Limb (tissue), 2 donors: ENCODE measurements at regions not wholly inside any gene's neighbourhood (a gene's known extent, or its start where the extent isn't known, plus 50 kb on each side); places are given as distances from the start of the nearest gene placed in this dataset.

Experiments used
- DNase-seq, 2 donors: peaks; one replicate each; pipeline ENCODE4 v3.0.0-alpha.2; 2016; ENCODE audit errors: extremely low spot score in 2 of 2

DNA sequence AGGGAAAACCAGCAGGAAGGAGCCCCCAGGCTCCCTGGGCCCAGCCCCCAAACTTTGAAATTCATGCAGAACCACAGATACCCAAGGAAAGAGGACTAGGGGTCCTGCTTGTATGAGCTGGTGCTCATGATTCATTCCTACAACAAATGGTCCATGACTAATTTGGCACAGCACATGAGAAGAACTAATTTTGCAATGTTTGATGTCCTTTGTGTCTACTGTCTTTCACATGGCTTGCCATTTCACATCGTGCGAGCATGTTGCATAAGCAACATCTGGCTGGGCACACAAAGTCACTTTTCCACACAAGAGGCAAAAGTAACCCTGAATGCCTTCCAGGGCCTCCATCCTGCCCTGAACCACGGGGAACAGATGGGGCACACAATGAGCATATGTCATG, 149.6 kb upstream of the APCDD1 start:
- no peak for DNase-seq

DNA sequence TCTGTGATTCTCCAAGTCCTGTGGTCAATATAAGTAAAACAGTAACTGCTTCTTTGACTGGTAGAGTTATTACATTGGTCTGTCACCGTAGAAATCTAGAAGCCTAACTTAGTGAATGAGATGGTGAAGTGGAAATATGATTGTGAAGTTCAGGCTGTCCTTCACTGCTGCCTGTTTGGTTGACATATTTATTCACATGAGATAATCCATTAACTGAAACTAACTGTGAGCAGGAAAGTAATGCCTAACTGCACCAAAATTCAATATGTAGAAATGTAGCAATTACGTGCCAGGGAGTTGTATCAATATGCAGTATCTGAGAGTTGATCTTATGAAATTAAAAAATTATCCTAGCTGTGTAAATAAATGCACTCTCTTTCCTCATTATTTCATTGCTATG, 147.7 kb upstream of the APCDD1 start:
- DNase-seq: no peak

GRCh38 chr18:10308154-10308553, 146.3 kb upstream of the APCDD1 start:
- DNase-seq: no peak

- no peak for DNase-seq
Observed at GRCh38 chr18:10310626-10311025, 143.8 kb upstream of the APCDD1 start.

DNA sequence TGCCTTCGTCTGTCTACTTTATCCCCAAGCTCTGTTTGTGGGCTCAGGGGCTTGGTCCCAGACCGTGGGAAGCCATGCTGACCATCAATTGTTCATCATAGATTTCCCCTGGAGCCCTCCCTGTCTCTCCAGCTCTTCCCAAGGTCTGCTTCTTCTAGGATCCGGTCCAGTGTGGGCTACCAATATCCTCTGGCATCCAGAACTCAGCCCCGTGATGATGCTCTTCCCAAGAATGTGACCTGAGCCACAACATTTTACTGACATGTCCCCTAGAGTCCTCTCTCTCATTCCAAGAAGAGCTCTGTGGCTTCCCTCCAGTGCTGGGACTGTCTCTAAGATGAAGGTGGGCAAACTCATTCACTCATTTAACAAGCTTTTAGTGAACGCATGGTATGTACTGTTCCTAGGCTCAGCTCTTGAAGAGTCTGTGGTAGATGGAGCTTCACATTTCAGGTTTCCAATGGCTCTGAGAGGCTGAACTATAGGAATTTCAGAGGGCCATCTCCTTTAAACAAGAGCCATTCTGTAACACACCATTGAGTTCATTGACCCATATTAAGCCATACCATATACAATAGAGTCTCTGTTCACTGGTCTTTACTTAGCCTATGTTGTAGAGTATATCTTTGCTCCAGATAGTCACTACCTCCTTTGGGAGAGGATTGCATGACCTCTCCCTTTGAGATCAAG, 142.0 kb upstream of the APCDD1 start:
- DNase-seq: no peak

DNA sequence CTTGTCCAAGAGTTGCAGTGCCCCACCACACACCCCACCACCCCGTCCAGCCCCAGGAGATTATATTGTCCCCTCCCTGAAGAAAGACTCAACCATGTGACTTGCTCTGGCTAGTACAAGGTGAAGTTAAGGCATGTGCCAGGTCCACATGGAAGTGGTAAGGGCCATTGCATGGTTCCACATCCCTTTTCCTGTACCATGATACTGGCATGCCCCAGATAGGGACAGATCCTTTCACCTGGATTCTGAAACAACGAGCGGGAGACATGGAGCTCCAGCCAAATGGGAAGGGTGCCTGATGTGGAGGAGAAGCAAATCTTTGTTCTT, 141.5 kb upstream of the APCDD1 start:
- no peak for DNase-seq

- no peak for DNase-seq
Observed at GRCh38 chr18:10314066-10314465, 140.4 kb upstream of the APCDD1 start.

- no peak for DNase-seq
Observed at GRCh38 chr18:10315522-10315921, 138.9 kb upstream of the APCDD1 start.

- no peak for DNase-seq
Observed at GRCh38 chr18:10316778-10317177, 137.7 kb upstream of the APCDD1 start.

DNA sequence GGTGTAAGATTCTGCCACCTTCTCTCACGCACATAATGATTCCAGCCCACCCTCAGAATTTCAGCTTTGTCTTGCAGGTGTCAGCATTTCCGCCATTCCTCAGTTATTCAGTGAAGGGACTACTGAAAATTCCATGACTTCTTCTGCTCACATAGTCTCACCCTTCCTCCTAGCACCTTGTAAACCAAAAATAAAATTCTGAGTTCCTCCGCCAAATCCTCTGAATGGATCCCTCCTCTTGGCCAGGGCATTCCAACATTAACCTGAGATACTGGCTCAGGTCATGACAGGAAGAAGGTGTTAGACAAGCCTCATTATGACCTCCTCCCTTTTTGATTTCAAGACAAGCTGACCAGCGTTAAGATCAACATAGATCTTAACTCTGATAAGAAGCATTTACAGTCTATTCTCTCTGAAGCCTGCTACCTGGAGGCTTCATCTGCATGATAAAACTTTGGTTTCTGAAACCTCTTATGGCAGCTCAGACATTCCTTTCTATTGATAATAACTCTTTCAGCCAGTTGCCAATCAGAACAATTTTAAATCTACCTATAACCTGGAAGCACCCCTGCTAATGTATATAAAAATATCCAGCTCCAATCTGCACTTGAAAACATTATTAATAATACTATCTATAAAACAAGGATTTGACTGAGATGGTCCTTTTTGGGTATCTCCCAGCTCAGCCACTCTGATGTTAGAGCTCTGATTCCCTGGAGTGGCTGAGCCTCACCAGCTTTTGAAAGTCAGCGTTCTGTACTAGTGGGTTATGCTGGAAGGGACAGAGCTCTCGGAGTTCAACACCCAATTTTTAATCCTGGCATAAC, 136.4 kb upstream of the APCDD1 start:
- DNase-seq: no peak

DNA sequence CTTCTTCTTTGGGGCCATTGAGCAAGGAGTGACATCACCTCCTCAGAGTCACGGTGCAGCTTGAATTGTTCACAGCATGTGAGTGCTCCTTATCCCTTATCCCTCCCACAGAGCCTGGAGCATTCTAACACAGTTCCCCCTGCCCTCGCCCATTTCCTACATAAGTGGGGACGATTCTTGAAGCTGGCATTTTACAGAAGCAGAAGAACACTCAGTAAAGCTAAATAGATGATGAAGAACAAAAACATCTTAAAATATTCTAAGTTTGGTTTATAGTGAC, 135.8 kb upstream of the APCDD1 start:
- no peak for DNase-seq

DNA sequence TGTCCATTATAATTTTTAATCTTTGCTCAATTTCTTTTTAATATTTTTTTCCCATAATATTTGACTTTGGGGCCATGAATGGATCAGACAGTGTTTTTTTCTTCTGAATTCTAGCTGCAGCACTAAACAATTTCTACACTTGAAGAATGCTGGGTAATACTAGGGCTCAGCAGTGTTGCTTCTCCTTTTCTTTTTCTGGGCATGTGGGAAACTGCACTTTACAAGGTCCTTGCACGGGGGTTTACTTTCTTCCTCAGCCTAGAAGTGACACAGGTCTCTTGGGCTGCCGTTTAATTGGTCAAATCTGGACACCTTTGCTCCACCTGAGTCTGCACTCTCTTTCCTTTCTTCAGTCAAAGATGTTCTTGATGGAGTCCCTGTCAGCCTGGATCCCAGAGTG, 135.4 kb upstream of the APCDD1 start:
- no peak for DNase-seq

DNA sequence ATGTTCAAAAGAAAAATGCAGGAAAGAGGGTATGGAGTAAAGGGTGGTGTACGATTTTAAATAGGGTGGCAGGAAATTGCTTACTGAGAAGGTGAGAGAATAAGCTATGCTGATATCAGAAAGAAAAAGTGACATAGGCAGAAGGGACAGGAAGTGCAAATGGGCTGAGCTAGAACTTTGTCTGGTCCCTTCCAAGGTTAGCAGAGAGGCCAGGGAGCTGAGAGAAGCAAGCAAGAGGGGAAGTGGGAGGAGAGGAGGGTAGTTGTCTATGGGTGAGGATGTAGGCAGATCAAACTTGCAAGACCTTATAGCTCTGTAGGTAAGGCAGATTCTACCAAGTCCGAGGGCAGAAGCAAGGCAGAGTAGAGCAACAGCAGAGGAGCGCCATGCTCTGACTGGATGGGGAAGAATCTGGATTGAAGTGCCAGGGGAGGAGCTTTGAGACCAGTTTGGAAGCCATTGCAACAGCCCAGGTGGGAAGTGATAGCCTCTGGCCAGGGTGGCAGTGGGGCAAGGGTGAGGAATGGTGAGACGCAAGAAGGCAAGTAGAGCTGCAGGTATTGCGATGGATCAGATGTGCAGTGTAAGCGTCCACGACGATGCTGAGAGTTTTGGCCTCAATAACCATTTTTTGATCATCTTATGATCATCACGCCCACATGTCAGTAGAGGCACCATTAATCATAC, 134.4 kb upstream of the APCDD1 start:
- DNase-seq: no peak

DNA sequence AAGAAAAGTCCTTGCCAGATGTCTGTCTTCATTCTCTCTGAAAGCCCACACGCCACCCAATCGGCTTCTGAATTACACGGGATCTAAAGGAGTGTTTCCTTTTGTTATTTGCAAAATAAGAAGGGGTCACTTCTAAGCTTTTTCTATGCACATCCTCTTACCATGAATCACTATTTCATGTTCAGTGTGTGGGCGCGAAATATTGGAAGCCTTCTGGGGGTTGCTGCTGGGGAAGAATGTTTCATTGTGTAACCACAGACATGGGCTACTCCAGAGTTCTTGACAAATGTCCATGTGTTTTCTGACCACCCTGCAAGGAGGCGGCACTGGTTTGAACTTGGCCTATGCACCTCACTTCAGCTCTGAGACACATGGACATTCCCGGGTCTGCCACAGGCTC, 133.6 kb upstream of the APCDD1 start:
- no peak for DNase-seq

DNA sequence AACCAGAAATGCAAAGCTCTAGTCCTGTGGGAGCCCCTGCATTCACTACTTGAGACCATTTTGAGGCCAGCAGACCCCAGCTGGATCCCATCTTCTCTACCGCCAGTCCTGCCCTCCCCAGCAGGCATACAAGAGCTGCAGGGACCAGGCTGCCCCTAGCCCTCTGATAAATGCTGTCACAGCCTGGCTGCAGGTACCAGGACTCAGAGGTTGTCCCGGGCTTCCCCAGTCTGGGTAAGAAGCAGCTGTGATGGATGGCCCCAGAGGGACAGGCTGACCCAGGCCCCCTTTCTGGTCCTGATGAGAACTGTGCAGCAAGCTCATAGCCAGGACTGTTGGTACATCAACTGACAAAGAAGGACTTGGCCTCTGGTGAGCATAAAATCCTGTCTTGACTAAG, 132.9 kb upstream of the APCDD1 start:
- DNase-seq: no peak

DNA sequence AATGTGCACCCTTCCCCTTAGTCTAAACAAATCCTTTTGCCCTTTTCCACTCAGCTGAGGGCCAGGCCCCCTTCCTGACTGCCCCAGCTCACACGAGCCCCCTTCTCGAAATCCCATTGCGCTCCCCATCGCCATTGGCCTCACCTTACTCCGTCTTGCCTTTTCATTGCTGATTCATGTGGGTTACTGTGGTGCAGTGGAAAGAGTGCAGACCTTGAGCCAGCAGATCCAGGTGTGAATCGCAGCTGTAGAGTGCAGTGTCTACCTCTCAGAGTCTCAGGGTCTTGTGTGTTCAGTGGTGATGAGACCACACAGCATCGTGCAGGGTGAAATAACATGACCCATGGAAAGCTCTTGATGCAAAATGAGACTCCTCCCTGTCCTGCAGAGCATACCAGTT, 132.4 kb upstream of the APCDD1 start:
- DNase-seq: no peak

- no peak for DNase-seq
Observed at GRCh38 chr18:10322435-10322834, 132.0 kb upstream of the APCDD1 start.

- no peak for DNase-seq
Observed at GRCh38 chr18:10329101-10329500, 125.3 kb upstream of the APCDD1 start.

- no peak for DNase-seq
Observed at GRCh38 chr18:10330428-10330827, 124.0 kb upstream of the APCDD1 start.

DNA sequence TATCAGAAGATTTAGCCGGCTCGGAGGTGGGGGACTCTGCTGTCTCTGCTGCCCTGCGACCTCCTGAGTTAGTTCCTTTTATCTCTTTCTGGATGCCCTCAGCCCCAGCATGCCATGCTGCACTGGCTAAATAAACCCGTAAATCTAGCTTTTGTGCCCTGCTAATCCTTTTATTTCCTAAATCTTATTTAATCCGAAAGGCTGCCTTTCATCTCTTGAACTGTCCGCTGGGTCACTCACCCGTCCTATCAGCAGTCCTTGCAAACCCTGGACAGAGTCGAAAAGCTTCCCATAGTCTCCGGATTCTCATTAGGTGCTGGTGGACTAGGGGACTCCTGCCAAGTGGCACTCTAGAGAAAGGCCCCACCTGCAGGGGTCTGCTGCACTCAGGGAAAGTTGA, 122.0 kb upstream of the APCDD1 start:
- no peak for DNase-seq

DNA sequence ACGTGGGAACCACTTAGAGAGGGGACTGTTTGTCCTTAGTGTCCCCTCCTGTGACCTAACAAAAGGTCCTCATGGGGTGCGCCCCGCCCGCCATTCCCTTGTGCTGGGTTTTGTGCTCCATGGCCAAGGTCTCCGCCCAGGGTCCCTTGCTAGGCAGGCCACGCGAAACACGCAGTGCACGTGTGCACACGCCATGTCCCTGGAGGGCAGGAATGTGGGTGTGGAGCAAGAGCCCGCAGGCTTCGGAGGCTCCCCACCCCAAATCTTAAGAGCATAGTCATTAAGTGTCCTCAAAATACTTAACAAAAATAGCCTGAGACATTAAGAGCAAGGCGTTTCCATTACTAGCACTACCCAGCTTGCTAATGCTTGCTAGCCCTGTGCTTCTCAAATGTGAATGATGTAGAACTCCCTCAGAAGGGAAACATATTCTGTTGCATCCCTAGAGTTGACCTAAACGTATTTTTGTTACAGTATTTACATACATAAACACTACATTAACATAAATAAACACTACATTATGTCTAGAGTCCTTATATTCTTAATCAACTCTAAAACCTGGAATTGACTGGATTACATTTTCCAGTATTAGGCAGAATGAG, 117.6 kb upstream of the APCDD1 start:
- no peak for DNase-seq

- DNase-seq: no peak
Observed at GRCh38 chr18:10340821-10341220, 113.6 kb upstream of the APCDD1 start.

DNA sequence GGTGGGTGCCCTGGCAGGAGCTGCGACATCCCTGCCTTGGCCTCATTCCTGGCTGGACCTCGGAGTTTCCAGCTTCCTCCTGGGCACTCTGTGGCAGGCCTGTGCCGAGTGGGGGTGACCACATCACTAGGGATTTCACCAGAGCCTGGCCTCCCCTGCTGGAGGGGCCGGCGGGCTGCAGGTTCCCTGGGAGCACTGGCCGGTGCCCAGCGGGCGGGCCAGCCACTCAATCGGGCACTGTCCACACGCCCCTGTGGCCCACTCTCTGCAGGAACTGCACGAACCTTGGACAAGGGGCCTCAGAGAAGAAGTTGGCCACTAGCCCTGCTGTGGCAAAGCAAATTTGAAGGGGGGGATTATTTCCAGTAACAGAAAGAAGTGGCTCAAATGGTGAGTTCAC, 110.7 kb upstream of the APCDD1 start:
- no peak for DNase-seq
